CD14-positive monocyte (primary cell): ENCODE measurements at regions not wholly inside any gene's neighbourhood (a gene's known extent, or its start where the extent isn't known, plus 50 kb on each side); places are given as distances from the start of the nearest gene placed in this dataset.

Source experiments
- DNase-seq, 3 donors: peaks; one replicate each; pipeline ENCODE4 v3.0.0-alpha.2; 2011 to 2022
- H2AFZ ChIP-seq: 2 replicates; pipeline ENCODE4 v1.6.0; 2012; ENCODE audit warnings: mild to moderate bottlenecking, low read depth, low read length, inconsistent platforms; ENCODE audit not compliant: insufficient read depth, poor library complexity, severe bottlenecking
- H3K27ac ChIP-seq, 2 donors: 1 replicate in 1 of 2; 2 replicates in 1 of 2; pipeline ENCODE4 v1.5.1; 2012 to 2013; ENCODE audit warnings: low read length in 2 of 2, control low read depth in 1 of 2, inconsistent platforms in 1 of 2, low read depth in 1 of 2, mild to moderate bottlenecking in 1 of 2
- H3K27me3 ChIP-seq, 2 donors: one replicate each; pipeline versions ENCODE4 v1.6.0 to v1.6.1; 2011 to 2013; ENCODE audit warnings: low read length in 2 of 2; ENCODE audit not compliant: control insufficient read depth in 2 of 2, insufficient read depth in 2 of 2
- H3K36me3 ChIP-seq, 2 donors: replicated peaks in 1 of 2; 1 replicate in 1 of 2; 2 replicates in 1 of 2; pipeline versions ENCODE4 v1.5.1 to v1.6.1; 2012 to 2013; ENCODE audit warnings: low read length in 2 of 2, control low read depth in 1 of 2, inconsistent platforms in 1 of 2, mild to moderate bottlenecking in 1 of 2; ENCODE audit not compliant: insufficient read depth in 2 of 2, control insufficient read depth in 1 of 2
- H3K4me1 ChIP-seq, 2 donors: 1 replicate in 1 of 2; 2 replicates in 1 of 2; pipeline versions ENCODE4 v1.5.1 to v1.6.1; 2012 to 2013; ENCODE audit warnings: low read length in 2 of 2, control low read depth in 1 of 2, inconsistent platforms in 1 of 2, mild to moderate bottlenecking in 1 of 2, moderate library complexity in 1 of 2; ENCODE audit not compliant: insufficient read depth in 2 of 2, control insufficient read depth in 1 of 2
- H3K4me2 ChIP-seq: replicated peaks from 2 replicates; pipeline ENCODE3; 2012; ENCODE audit warnings: low read length, moderate library complexity, mild to moderate bottlenecking; ENCODE audit not compliant: poor library complexity, severe bottlenecking; ENCODE audit errors: extremely low read depth
- H3K4me3 ChIP-seq, 3 experiments: fragments of 200-600 bp in 1 of 3; sonication (generic) in 1 of 3; replicated peaks in 1 of 3; 1 replicate in 2 of 3; 2 replicates in 1 of 3; pipeline ENCODE4 v1.5.1; 2011 to 2013; ENCODE audit warnings: low read length in 3 of 3, mild to moderate bottlenecking in 3 of 3, control low read depth in 2 of 3, low read depth in 2 of 3, inconsistent platforms in 1 of 3, moderate library complexity in 1 of 3
- H3K79me2 ChIP-seq: 2 replicates; pipeline ENCODE4 v1.6.0; 2012; ENCODE audit warnings: mild to moderate bottlenecking, control low read depth, inconsistent platforms, low read length, moderate library complexity; ENCODE audit not compliant: insufficient read depth
- H3K9ac ChIP-seq: 2 replicates; pipeline ENCODE4 v1.6.0; 2017; ENCODE audit warnings: low read length, mild to moderate bottlenecking; ENCODE audit not compliant: insufficient read depth, poor library complexity, severe bottlenecking
- H3K9me3 ChIP-seq, 2 donors: replicated peaks in 1 of 2; 1 replicate in 1 of 2; 2 replicates in 1 of 2; pipeline versions ENCODE4 v1.5.1 to v1.6.1; 2012 to 2013; ENCODE audit warnings: low read length in 2 of 2, control low read depth in 1 of 2; ENCODE audit not compliant: control insufficient read depth in 1 of 2, insufficient read depth in 1 of 2
- H4K20me1 ChIP-seq: 2 replicates; pipeline ENCODE4 v1.6.0; 2012; ENCODE audit warnings: mild to moderate bottlenecking, low read length, control low read depth, moderate library complexity; ENCODE audit not compliant: insufficient read depth
- H3K27ac Mint-ChIP-seq, 7 donors: one replicate each; pipeline ENCODE4 v1.8.0; 2020; ENCODE audit warnings: mild to moderate bottlenecking in 7 of 7, mixed read lengths in 7 of 7, moderate library complexity in 6 of 7, inconsistent platforms in 2 of 7
- H3K27me3 Mint-ChIP-seq, 3 donors: one replicate each; pipeline ENCODE4 v1.8.0; 2021 to 2022; ENCODE audit warnings: low read depth in 3 of 3, mild to moderate bottlenecking in 3 of 3, mixed read lengths in 3 of 3, moderate library complexity in 3 of 3, inconsistent platforms in 1 of 3
- H3K36me3 Mint-ChIP-seq, 2 donors: one replicate each; pipeline ENCODE4 v1.8.0; 2020; ENCODE audit warnings: mixed read lengths in 2 of 2, inconsistent platforms in 1 of 2, mild to moderate bottlenecking in 1 of 2
- H3K4me1 Mint-ChIP-seq: one replicate; pipeline ENCODE4 v1.8.0; 2020; ENCODE audit warnings: mild to moderate bottlenecking, mixed read lengths
- H3K4me3 Mint-ChIP-seq, 2 donors: one replicate each; pipeline ENCODE4 v1.8.0; 2020; ENCODE audit warnings: mild to moderate bottlenecking in 2 of 2, mixed read lengths in 2 of 2, moderate library complexity in 1 of 2
- H3K9me3 Mint-ChIP-seq, 7 donors: one replicate each; pipeline ENCODE4 v1.8.0; 2020 to 2022; ENCODE audit warnings: mixed read lengths in 7 of 7, mild to moderate bottlenecking in 6 of 7, moderate library complexity in 6 of 7, inconsistent platforms in 2 of 7
- CTCF ChIP-seq: fragments of 200-600 bp; IDR thresholded peaks from one replicate; pipeline ENCODE4 v1.8.0; 2022; ENCODE audit warnings: antibody characterized with exemption, mild to moderate bottlenecking
- WGBS: methylation state at CpG from one replicate; pipeline ENCODE4 v1.1.5; 2013; ENCODE audit warnings: missing lambda C conversion rate; ENCODE audit not compliant: insufficient coverage; 5-methylcytosine and 5-hydroxymethylcytosine counted together
- intact Hi-C, 2 donors: fragments of 100-400 bp; cut with micrococcal nuclease; formaldehyde crosslinking; loops; one replicate each; pipeline versions ENCODE4 v1.15.0 to v1.15.1; 2023

- no peak overlapping the region for H3K4me3 ChIP-seq
- Mint-ChIP-seq H3K27me3 (no peaks in the 10 kb centered on the region), H3K4me3 (no peak overlapping the region), H3K36me3 (no peaks in the 10 kb centered on the region), H3K9me3 (peaks cover 0 to 5% (median 2%) of the 10 kb centered on the region in 7 donors), H3K4me1 (no peaks in the 10 kb centered on the region), H3K27ac (no peak overlapping the region)
- no peaks in the 10 kb centered on the region for H3K36me3 ChIP-seq
- H3K9me3 ChIP-seq: peaks cover 0 to 2% of the 10 kb centered on the region in 2 donors
- no peak overlapping the region for H3K27ac ChIP-seq
- no peak overlapping the region for H3K9ac ChIP-seq
- H3K79me2 ChIP-seq: no peaks in the 10 kb centered on the region
- intact Hi-C loops: no loop called here
- no peaks in the 10 kb centered on the region for H3K4me1 ChIP-seq
- H3K27me3 ChIP-seq: no peaks in the 10 kb centered on the region
- TF ChIP-seq CTCF: no peak
- WGBS: no CpG with 5 or more reads among the region's 1 CpG
- no peak overlapping the region for H2AFZ ChIP-seq
- H3K4me2 ChIP-seq: no peak overlapping the region
- DNase-seq: no peak
- H4K20me1 ChIP-seq: no peaks in the 10 kb centered on the region
Measured at GRCh38 chr2:79320871-79321270, 161.3 kb upstream of the REG3A start.

GRCh38 chr2:79294994-79295393 lies 135.4 kb upstream of the REG3A start:
- 80% methylated on average over 1 of the region's 2 CpGs for WGBS
- no peak overlapping the region for H3K9ac ChIP-seq
- H3K4me3 ChIP-seq: no peak overlapping the region
- no peak overlapping the region for H3K27ac ChIP-seq
- no peaks in the 10 kb centered on the region for H3K36me3 ChIP-seq
- H3K79me2 ChIP-seq: no peaks in the 10 kb centered on the region
- Mint-ChIP-seq H3K36me3 (no peaks in the 10 kb centered on the region), H3K27ac (no peak overlapping the region), H3K9me3 (peaks cover 0 to 4% (median 1%) of the 10 kb centered on the region in 7 donors), H3K4me3 (no peak overlapping the region), H3K27me3 (peaks cover 0 to 1% (median 0%) of the 10 kb centered on the region in 3 donors), H3K4me1 (no peaks in the 10 kb centered on the region)
- H3K4me1 ChIP-seq: no peaks in the 10 kb centered on the region
- H3K9me3 ChIP-seq: no peaks in the 10 kb centered on the region
- no peaks in the 10 kb centered on the region for H4K20me1 ChIP-seq
- DNase-seq: no peak
- H2AFZ ChIP-seq: no peak overlapping the region
- TF ChIP-seq CTCF: no peak
- no peaks in the 10 kb centered on the region for H3K27me3 ChIP-seq
- intact Hi-C loops: no loop called here
- H3K4me2 ChIP-seq: no peak overlapping the region
